Natural killer cell treated with Interleukin-12 subunit alpha and Interleukin-12 subunit beta and Interleukin-15 and Interleukin-18, amount 100 ng/mL, for 72 hours (primary cell): ENCODE measurements at regions not wholly inside any gene's neighbourhood (a gene's known extent, or its start where the extent isn't known, plus 50 kb on each side); places are given as distances from the start of the nearest gene placed in this dataset.
"Not testable (repeated sequence)": the region's sequence is repeated elsewhere in the genome, so short reads cannot be mapped to it uniquely, and the experiment has no call there.

Experiments used
- ATAC-seq, 2 donors: fragments of 150-1000 bp; cut with Tn5 transposase in 1 of 2; sonication (Bioruptor Pico), chemical (Tn5 transposase) in 1 of 2; 2 replicates each; pipeline ENCODE4 v1.10.0; 2021
- DNase-seq: peaks from one replicate; pipeline ENCODE4 v3.0.0; 2022; ENCODE audit warnings: low spot score
- H3K27ac Mint-ChIP-seq, 2 donors: 1 replicate in 1 of 2; 2 replicates in 1 of 2; pipeline ENCODE4 v1.8.0; 2022; ENCODE audit warnings: mixed read lengths in 2 of 2, mild to moderate bottlenecking in 1 of 2, moderate library complexity in 1 of 2
- H3K27me3 Mint-ChIP-seq, 2 donors: 1 replicate in 1 of 2; 2 replicates in 1 of 2; pipeline ENCODE4 v1.8.0; 2022; ENCODE audit warnings: mixed read lengths in 2 of 2
- H3K36me3 Mint-ChIP-seq: one replicate; pipeline ENCODE4 v1.8.0; 2022; ENCODE audit warnings: mixed read lengths
- H3K4me1 Mint-ChIP-seq, 2 donors: 1 replicate in 1 of 2; 2 replicates in 1 of 2; pipeline ENCODE4 v1.8.0; 2022; ENCODE audit warnings: low read depth in 2 of 2, mixed read lengths in 2 of 2, mild to moderate bottlenecking in 1 of 2
- H3K4me3 Mint-ChIP-seq: one replicate; pipeline ENCODE4 v1.8.0; 2022; ENCODE audit warnings: mixed read lengths
- H3K9me3 Mint-ChIP-seq: 2 replicates; pipeline ENCODE4 v1.8.0; 2022; ENCODE audit warnings: mixed read lengths

DNA sequence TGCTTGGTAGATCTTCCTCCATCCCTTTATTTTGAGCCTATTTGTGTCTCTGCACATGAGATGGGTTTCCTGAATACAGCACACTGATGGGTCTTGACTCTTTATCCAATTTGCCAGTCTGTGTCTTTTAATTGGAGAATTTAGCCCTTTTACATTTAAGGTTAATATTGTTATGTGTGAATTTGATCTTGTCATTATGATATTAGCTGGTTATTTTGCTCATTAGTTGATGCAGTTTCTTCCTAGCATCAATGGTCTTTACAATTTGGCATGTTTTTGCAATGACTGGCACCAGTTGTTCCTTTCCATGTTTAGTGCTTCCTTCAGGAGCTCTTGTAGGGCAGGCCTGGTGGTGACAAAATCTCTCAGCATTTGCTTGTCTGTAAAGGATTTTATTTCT is 72.4 kb downstream of the HNRNPD start:
- not testable (repeated sequence) for ATAC-seq, H3K27ac Mint-ChIP-seq, DNase-seq, H3K4me1 Mint-ChIP-seq, H3K4me3 Mint-ChIP-seq, H3K9me3 Mint-ChIP-seq
- Mint-ChIP-seq H3K36me3 (peaks cover 17% of the 10 kb centered on the region), H3K27me3 (peaks cover 20 to 27% of the 10 kb centered on the region in 2 donors)

DNA sequence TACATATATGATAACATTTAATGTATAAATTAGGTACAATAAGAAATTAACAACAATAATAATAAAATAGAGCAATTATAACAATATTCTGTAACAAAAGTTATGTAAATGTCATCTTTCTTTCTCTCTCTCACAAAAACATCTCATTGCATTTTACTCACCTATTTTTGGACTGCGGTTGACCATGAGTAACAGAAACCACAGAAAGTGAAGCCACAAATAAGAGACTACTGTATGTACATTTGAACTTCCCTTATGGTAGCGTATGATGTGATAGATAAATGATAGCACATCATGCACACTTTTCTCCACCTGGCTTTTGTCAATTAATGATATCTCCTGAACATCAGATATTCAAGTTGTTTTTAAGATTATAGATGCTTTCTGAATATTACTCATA is 80.5 kb downstream of the HNRNPD start:
- H3K27ac Mint-ChIP-seq = no peak overlapping the region
- H3K9me3 Mint-ChIP-seq = no peaks in the 10 kb centered on the region
- peaks cover 5 to 10% of the 10 kb centered on the region in 2 donors for H3K27me3 Mint-ChIP-seq
- H3K36me3 Mint-ChIP-seq = no peaks in the 10 kb centered on the region
- peak; percentile 62 to 75 for ATAC-seq
- H3K4me1 Mint-ChIP-seq = peaks cover 7 to 11% of the 10 kb centered on the region in 2 donors
- peak; percentile 66 for DNase-seq
- no peak overlapping the region for H3K4me3 Mint-ChIP-seq

DNA sequence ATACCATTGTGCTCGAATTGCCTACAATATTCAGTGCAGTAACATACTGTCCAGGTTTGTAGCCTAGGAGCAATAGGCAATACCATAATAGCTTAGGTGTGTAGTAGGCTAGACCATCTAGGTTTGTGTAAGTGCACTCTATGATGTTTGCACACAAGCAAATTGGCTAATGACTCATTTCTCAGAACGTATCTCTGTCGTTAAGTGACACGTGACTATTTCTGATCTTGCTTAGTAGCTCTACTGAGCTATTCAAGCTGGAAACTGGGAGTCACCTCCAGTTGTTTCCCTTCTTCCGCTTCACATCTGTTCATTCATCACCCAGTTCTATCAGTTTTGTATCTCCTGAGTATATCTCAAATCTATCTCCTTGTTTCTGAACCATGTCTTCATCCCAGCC is 86.1 kb downstream of the HNRNPD start:
- DNase-seq (no peak), ATAC-seq (no peak)
- Mint-ChIP-seq H3K27ac (no peak overlapping the region), H3K9me3 (no peaks in the 10 kb centered on the region), H3K4me1 (peaks cover 14 to 18% of the 10 kb centered on the region in 2 donors), H3K36me3 (no peaks in the 10 kb centered on the region), H3K4me3 (no peak overlapping the region), H3K27me3 (peaks cover 10 to 21% of the 10 kb centered on the region in 2 donors)

DNA sequence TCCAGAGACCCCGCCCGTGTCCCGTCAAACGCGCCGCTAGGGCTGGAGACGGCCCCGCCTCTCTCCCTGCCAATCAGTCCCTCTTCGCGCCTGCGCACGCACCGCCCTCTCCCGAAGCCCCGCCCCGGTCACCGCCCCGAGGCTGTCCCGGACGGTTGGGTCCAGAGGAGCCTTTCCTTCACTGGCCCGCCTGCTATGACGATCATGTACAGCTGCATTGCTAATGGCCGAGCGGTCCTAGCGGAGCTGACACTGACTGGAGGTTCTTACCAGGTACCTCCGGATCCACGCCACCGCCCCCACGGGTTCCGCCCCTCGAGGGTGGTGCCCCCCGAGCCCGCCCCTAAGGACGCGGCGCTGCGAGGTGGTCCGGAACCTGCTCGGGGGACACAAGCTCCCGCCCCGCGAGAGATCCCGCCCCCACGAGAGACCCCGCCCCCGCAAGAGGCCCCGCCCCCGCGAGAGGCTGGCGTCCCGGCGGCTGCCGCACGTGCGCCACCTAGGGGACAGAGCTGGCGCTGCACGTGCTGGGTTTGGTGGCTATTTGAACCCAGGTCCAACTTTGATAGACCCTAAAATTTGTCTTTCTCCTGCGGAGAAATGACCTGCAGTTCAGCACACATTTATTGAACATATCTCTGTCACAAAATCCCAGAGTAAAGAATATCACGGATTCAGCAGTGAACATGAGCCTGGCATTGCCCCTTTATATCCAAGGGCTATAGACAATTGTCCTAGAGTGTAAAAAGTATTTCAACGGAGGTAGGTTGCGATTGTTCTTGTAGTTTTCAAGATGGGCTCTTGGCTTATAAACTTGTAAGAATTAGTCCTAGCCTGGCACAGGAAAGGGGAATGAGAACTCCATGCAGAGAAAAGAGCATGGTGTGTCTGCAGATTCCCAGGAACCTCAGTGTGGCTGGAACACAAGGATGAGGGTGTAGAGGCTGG is 88.7 kb downstream of the HNRNPD start:
- no peaks in the 10 kb centered on the region for H3K36me3 Mint-ChIP-seq
- peak overlapping the region; percentile 15 to 17 for H3K27ac Mint-ChIP-seq
- peak overlapping the region; percentile 72 for H3K4me3 Mint-ChIP-seq
- ATAC-seq (peak; percentile 98 to 99), DNase-seq (peak; percentile 100)
- H3K27me3 Mint-ChIP-seq = peaks cover 13 to 18% of the 10 kb centered on the region in 2 donors
- peaks cover 14 to 15% of the 10 kb centered on the region in 2 donors for H3K4me1 Mint-ChIP-seq
- H3K9me3 Mint-ChIP-seq = no peaks in the 10 kb centered on the region

DNA sequence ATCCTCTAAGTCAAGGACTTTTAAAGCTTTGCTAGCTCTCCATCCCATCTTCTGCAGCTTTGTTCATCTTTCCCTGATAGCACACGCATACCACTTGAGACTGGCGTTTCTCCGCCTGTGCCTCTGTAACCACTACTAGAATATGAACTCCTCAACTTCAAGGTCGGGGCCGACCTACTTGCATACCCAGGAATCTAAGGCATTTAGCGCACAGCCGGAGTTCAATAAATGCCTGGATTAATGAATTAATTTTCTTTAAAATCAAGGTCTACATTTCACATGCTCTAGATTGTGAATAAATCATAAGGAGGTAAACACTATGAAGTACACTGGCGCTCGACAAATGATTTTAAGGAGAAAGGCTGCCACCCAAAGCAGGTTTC is 89.3 kb downstream of the HNRNPD start:
- Mint-ChIP-seq H3K27ac (peak overlapping the region; percentile 15 to 17), H3K4me3 (peak overlapping the region; percentile 72), H3K9me3 (no peaks in the 10 kb centered on the region), H3K27me3 (peaks cover 13 to 18% of the 10 kb centered on the region in 2 donors), H3K4me1 (peaks cover 14 to 15% of the 10 kb centered on the region in 2 donors), H3K36me3 (no peaks in the 10 kb centered on the region)
- DNase-seq (no peak), ATAC-seq (no peak)

DNA sequence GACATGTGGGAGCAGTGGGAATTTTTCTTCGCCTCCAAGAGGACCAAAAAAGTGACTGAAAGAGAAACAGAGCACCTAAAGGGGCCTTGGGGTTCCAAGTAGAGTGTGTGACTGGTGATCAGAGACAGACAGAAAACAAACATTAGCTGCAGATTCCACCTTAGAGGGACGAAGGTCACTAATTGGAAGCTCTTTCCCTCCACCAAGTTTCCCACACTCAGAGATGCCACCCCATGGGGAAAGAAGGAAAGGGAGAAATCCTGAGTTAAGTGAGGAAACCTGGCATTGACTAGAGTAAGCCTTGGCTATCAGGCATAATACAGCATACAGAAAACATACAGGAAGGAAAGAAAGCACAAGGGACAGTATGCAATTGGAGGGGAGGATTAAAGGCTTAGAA is 90.9 kb downstream of the HNRNPD start:
- no peak overlapping the region for H3K4me3 Mint-ChIP-seq
- no peak for DNase-seq
- H3K27me3 Mint-ChIP-seq = peaks cover 18 to 29% of the 10 kb centered on the region in 2 donors
- H3K36me3 Mint-ChIP-seq = no peaks in the 10 kb centered on the region
- ATAC-seq = no peak
- no peaks in the 10 kb centered on the region for H3K9me3 Mint-ChIP-seq
- peaks cover 14 to 15% of the 10 kb centered on the region in 2 donors for H3K4me1 Mint-ChIP-seq
- H3K27ac Mint-ChIP-seq = no peak overlapping the region

DNA sequence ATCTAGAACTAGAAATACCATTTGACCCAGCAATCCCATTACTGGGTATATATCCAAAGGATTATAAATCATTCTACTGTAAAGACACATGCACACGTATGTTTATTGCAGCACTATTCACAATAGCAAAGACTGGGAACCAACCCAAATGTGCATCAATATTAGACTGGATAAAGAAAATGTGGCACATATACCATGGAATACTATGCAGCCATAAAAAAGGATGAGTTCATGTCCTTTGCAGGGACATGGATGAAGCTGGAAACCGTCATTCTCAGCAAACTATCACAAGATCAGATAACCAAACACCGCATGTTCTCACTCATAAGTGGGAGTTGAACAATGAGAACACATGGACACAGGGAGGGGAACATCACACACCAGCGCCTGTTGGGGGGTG is 94.2 kb downstream of the HNRNPD start:
- H3K27me3 Mint-ChIP-seq = peaks cover 19 to 37% of the 10 kb centered on the region in 2 donors

DNA sequence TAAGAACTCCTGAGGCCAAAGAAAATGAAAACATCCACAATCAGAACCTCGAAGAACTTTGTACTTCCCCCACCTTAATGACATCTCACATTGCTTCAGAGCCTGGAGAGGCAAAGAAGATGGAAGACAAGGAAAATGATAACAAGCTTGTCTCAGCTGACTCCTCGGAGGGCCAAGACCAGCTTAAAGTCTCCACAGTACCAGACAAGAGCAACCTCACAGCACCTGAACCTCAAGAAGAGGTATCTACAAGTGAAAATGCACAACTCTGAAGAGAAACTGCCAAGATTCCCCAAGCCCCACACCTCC is 97.5 kb downstream of the HNRNPD start:
- H3K4me1 Mint-ChIP-seq = peaks cover 17 to 20% of the 10 kb centered on the region in 2 donors
- peaks cover 17 to 30% of the 10 kb centered on the region in 2 donors for H3K27me3 Mint-ChIP-seq
- H3K9me3 Mint-ChIP-seq = no peaks in the 10 kb centered on the region
- no peak for ATAC-seq
- H3K27ac Mint-ChIP-seq = no peak overlapping the region
- DNase-seq = no peak
- no peaks in the 10 kb centered on the region for H3K36me3 Mint-ChIP-seq
- no peak overlapping the region for H3K4me3 Mint-ChIP-seq

More for the DNA sequence above, 94.2 kb downstream of the HNRNPD start:
- not testable (repeated sequence) for H3K36me3 Mint-ChIP-seq, H3K27ac Mint-ChIP-seq, ATAC-seq, DNase-seq, H3K9me3 Mint-ChIP-seq, H3K4me3 Mint-ChIP-seq
- H3K4me1 Mint-ChIP-seq = peaks cover 13 to 14% of the 10 kb centered on the region in 2 donors

DNA sequence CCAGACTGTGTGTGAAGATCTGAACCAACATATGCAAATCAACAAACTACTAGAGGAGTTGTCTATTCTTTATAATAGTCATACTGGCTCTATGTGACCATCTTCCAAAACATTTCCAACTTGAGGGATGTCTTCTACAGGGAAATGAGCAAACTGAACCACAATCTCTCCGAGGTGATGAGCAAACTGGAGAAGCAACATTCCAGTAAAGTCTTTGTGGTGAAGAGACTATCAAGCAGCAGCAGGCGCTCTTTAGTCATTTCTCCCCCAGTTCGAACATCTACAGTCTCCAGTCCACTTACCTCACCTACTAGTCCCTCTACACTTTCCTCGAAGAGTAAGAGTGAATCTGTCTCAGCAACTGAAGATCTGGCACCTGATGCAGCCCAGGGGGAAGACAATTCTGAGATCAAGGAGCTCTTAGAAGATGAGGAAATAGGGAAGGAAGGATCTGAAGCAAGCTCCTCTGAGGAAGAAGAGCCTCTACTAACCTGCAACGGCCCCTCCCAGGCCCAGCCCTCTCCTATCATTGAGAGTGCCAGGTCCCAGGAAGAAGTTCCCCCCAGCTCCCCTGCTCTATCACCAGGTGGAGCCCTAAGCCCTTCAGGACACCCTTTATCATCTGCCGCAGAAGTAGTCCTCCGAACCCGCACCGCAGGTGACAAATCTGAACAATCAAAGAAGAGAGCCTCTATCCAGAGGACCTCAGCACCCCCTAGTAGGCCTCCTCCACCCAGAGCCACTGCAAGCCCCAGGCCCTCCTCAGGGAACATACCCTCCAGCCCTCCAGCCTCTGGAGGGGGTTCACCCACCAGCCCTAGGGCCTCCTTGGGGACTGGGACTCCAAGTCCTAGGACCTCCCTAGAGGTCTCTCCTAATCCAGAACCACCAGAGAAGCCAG is 98.1 kb downstream of the HNRNPD start:
- Mint-ChIP-seq H3K9me3 (no peaks in the 10 kb centered on the region), H3K4me1 (peaks cover 17 to 20% of the 10 kb centered on the region in 2 donors), H3K4me3 (no peak overlapping the region), H3K27ac (peak overlapping the region in 1 of 2 donors; percentile 24), H3K36me3 (no peaks in the 10 kb centered on the region), H3K27me3 (peaks cover 17 to 30% of the 10 kb centered on the region in 2 donors)
- peak; percentile 24 to 49 for ATAC-seq
- DNase-seq = no peak

DNA sequence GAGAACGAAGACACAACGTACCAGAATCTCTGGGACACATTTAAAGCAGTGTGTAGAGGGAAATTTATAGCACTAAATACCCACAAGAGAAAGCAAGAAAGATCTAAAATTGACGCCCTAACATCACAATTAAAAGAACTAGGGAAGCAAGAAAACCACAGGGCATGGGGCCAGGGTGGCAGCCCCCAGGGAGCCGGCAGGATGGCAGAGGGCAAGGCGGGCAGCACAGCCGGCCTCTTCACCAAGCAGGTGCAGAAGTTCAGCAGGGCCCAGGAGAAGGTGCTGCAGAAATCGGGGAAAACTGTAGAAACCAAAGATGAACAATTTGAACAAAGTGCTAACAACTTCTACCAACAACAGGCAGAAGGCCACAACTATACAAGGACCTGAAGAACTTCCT is 99.1 kb downstream of the HNRNPD start:
- H3K9me3 Mint-ChIP-seq, ATAC-seq, DNase-seq, H3K36me3 Mint-ChIP-seq: not testable (repeated sequence)
- peak overlapping the region; percentile 4 to 24 for H3K27ac Mint-ChIP-seq
- peaks cover 17 to 30% of the 10 kb centered on the region in 2 donors for H3K27me3 Mint-ChIP-seq
- H3K4me3 Mint-ChIP-seq = peak overlapping the region; percentile 70
- H3K4me1 Mint-ChIP-seq = peaks cover 17 to 20% of the 10 kb centered on the region in 2 donors

DNA sequence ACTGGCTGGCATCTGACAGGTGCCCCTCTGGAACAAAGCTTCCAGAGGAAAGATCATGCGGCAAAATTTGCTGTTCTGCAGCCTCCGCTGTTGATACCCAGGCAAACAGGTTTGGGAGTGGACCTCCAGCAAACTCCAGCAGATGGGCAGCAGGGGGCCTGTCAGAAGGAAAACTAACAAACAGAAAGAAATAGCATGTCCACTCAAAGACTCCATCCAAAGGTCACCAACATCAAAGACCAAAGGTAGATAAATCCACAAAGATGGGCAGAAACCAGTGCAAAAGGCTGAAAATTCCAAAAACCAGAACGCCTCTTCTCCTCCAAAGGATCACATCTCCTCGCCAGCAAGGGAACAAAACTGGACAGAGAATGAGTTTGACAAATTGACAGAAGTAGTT is 101.3 kb downstream of the HNRNPD start:
- H3K36me3 Mint-ChIP-seq, H3K4me3 Mint-ChIP-seq, DNase-seq, H3K9me3 Mint-ChIP-seq, ATAC-seq: not testable (repeated sequence)
- H3K27me3 Mint-ChIP-seq = peaks cover 9 to 16% of the 10 kb centered on the region in 2 donors
- H3K4me1 Mint-ChIP-seq = peaks cover 30 to 32% of the 10 kb centered on the region in 2 donors
- H3K27ac Mint-ChIP-seq = peak overlapping the region in 1 of 2 donors; percentile 1

DNA sequence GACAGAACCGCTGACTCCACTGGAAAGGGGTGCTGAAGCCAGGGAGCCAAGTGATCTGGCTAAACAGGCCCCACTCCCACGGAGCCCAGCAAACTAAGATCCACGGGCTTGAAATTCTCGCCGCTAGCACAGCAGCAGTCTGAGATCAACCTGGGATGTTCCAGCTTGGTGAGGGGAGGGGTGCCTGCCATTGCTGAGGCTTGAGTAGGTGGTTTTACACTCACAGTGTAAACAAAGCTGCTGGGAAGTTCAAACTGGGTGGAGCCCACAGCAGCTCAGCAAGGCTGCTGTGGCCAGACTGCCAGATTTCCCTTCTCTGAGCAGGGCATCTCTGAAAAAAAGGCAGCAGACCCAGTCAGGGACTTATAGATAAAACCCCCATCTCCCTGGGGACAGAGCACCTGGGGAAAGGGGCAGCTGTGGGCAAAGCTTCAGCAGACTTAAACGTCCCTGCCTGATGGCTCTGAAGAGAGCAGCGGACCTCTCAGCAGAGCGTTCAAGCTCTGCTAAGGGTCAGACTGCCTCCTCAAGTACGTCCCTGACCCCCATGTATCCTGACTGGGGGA is 101.8 kb downstream of the HNRNPD start:
- not testable (repeated sequence) for H3K9me3 Mint-ChIP-seq, H3K4me3 Mint-ChIP-seq, H3K27ac Mint-ChIP-seq, DNase-seq, H3K36me3 Mint-ChIP-seq, ATAC-seq
- peaks cover 32 to 34% of the 10 kb centered on the region in 2 donors for H3K4me1 Mint-ChIP-seq
- H3K27me3 Mint-ChIP-seq = peaks cover 9 to 16% of the 10 kb centered on the region in 2 donors

DNA sequence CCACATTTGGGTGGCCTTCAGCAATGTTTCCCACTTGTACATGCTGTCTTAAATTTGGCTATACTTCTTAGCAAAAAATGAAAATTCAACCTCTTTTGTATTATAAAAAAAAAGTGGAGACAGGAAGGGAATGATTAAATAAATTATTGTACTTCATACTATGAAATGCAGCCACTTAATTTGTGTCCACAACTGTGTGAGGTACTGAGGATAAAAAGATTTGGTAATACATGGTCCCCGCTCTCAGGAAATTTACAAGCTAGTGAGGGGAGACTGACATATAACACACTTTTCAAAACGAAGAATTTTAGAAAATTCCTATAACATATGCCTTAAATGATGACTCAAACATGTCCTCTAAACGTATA is 105.0 kb downstream of the HNRNPD start:
- no peaks in the 10 kb centered on the region for H3K36me3 Mint-ChIP-seq
- no peak for DNase-seq
- peak overlapping the region; percentile 64 for H3K4me3 Mint-ChIP-seq
- H3K27me3 Mint-ChIP-seq = peaks cover 6 to 12% of the 10 kb centered on the region in 2 donors
- peak overlapping the region; percentile 10 to 63 for H3K27ac Mint-ChIP-seq
- H3K4me1 Mint-ChIP-seq = peaks cover 18 to 22% of the 10 kb centered on the region in 2 donors
- ATAC-seq = no peak
- no peaks in the 10 kb centered on the region for H3K9me3 Mint-ChIP-seq
